ENCODE measurements at regions not wholly inside any gene's neighbourhood (a gene's known extent, or its start where the extent isn't known, plus 50 kb on each side); places are given as distances from the start of the nearest gene placed in this dataset.

DNA sequence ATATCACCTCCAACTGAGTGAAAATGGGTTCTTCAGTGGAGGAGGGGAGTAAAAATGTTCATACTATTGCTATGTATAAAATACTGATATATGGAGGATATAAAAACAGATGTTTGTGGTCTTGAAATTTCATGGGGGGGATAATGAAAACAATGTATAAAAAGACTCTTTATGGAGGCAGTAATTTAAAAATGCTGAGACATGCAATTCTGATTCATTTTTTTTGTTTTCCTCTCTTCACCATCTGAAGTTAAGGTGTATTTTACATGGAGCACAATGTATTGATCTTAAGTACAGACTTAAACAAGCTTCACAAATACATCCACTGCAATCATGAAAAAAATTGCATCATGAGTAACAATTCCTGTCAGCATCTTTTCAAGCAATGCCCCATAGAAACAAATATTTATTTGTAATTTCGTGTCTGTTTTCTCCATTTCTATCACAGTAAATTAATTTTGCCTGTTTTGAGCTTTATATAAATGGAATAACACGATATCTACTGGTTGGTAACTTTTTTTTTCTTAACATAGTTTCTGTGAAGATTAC is 393.2 kb upstream of the ZNF804A start:
- no peak overlapping the region for H2AFZ ChIP-seq
- H3K4me1 Mint-ChIP-seq, result no peaks in the 10 kb centered on the region
- H3K27me3 ChIP-seq (ENCODE audit: insufficient read depth), result no peaks in the 10 kb centered on the region
- H3K27ac ChIP-seq (ENCODE audit: low read depth), result no peak overlapping the region
- no peaks in the 10 kb centered on the region for H3K36me3 ChIP-seq (ENCODE audit: insufficient read depth)
- H4K20me1 ChIP-seq (replicated peaks; ENCODE audit: insufficient read depth), result no peaks in the 10 kb centered on the region
- H3K4me2 ChIP-seq, result no peak overlapping the region
- no peak overlapping the region for H3K4me3 ChIP-seq
- H3K27ac Mint-ChIP-seq, result 0 out of 2 replicates have a peak overlapping the region, but pooled peaks have one; percentile 49
- H3K9me2 ChIP-seq (ENCODE audit: insufficient read depth), result no peaks in the 10 kb centered on the region
- no peak for ATAC-seq
- no peak overlapping the region for H3K4me3 Mint-ChIP-seq
- no peaks in the 10 kb centered on the region for H3K79me2 ChIP-seq (replicated peaks; ENCODE audit: insufficient read depth)
- H3F3A ChIP-seq (replicated peaks; ENCODE audit: low read depth), result no peaks in the 10 kb centered on the region
- no peak for DNase-seq (ENCODE audit: low spot score)
- H3K36me3 Mint-ChIP-seq (ENCODE audit: low read depth), result no peaks in the 10 kb centered on the region
- TF ChIP-seq ZNF331 (CRISPR knock-in tag; IDR thresholded peaks at IDR 0.05; ENCODE audit: low read depth), result no peak
- TF ChIP-seq, protein P1, sequence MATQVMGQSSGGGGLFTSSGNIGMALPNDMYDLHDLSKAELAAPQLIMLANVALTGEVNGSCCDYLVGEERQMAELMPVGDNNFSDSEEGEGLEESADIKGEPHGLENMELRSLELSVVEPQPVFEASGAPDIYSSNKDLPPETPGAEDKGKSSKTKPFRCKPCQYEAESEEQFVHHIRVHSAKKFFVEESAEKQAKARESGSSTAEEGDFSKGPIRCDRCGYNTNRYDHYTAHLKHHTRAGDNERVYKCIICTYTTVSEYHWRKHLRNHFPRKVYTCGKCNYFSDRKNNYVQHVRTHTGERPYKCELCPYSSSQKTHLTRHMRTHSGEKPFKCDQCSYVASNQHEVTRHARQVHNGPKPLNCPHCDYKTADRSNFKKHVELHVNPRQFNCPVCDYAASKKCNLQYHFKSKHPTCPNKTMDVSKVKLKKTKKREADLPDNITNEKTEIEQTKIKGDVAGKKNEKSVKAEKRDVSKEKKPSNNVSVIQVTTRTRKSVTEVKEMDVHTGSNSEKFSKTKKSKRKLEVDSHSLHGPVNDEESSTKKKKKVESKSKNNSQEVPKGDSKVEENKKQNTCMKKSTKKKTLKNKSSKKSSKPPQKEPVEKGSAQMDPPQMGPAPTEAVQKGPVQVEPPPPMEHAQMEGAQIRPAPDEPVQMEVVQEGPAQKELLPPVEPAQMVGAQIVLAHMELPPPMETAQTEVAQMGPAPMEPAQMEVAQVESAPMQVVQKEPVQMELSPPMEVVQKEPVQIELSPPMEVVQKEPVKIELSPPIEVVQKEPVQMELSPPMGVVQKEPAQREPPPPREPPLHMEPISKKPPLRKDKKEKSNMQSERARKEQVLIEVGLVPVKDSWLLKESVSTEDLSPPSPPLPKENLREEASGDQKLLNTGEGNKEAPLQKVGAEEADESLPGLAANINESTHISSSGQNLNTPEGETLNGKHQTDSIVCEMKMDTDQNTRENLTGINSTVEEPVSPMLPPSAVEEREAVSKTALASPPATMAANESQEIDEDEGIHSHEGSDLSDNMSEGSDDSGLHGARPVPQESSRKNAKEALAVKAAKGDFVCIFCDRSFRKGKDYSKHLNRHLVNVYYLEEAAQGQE (IDR thresholded peaks at IDR 0.05; ENCODE audit: unreplicated experiment), result no peak
- TF ChIP-seq NANOG (IDR thresholded peaks at IDR 0.05; ENCODE audit: borderline replicate concordance), result no peak
- TF ChIP-seq CREB1 (CRISPR knock-in tag; IDR thresholded peaks at IDR 0.05; ENCODE audit: low read depth), result no peak
- TF ChIP-seq, protein P2, sequence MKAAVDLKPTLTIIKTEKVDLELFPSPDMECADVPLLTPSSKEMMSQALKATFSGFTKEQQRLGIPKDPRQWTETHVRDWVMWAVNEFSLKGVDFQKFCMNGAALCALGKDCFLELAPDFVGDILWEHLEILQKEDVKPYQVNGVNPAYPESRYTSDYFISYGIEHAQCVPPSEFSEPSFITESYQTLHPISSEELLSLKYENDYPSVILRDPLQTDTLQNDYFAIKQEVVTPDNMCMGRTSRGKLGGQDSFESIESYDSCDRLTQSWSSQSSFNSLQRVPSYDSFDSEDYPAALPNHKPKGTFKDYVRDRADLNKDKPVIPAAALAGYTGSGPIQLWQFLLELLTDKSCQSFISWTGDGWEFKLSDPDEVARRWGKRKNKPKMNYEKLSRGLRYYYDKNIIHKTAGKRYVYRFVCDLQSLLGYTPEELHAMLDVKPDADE (IDR thresholded peaks at IDR 0.05), result no peak
- TF ChIP-seq STAT1 (IDR thresholded peaks at IDR 0.05; ENCODE audit: unreplicated experiment), result no peak
- TF ChIP-seq, protein P3, sequence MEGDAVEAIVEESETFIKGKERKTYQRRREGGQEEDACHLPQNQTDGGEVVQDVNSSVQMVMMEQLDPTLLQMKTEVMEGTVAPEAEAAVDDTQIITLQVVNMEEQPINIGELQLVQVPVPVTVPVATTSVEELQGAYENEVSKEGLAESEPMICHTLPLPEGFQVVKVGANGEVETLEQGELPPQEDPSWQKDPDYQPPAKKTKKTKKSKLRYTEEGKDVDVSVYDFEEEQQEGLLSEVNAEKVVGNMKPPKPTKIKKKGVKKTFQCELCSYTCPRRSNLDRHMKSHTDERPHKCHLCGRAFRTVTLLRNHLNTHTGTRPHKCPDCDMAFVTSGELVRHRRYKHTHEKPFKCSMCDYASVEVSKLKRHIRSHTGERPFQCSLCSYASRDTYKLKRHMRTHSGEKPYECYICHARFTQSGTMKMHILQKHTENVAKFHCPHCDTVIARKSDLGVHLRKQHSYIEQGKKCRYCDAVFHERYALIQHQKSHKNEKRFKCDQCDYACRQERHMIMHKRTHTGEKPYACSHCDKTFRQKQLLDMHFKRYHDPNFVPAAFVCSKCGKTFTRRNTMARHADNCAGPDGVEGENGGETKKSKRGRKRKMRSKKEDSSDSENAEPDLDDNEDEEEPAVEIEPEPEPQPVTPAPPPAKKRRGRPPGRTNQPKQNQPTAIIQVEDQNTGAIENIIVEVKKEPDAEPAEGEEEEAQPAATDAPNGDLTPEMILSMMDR (conservative IDR thresholded peaks at IDR 0.05; ENCODE audit: low read depth in 2 of 2), result no peak
- TF ChIP-seq POLR2AphosphoS5 (IDR thresholded peaks at IDR 0.05; ENCODE audit: low read depth), result no peak
- no peak for TF ChIP-seq JUNB (IDR thresholded peaks at IDR 0.05; ENCODE audit: unreplicated experiment)
- no peak for TF ChIP-seq EZH2phosphoT487 (IDR thresholded peaks at IDR 0.05; ENCODE audit: unreplicated experiment)
- TF ChIP-seq EZH2 (IDR thresholded peaks at IDR 0.05; ENCODE audit: low read depth, unreplicated experiment), result no peak
- TF ChIP-seq, protein P4, sequence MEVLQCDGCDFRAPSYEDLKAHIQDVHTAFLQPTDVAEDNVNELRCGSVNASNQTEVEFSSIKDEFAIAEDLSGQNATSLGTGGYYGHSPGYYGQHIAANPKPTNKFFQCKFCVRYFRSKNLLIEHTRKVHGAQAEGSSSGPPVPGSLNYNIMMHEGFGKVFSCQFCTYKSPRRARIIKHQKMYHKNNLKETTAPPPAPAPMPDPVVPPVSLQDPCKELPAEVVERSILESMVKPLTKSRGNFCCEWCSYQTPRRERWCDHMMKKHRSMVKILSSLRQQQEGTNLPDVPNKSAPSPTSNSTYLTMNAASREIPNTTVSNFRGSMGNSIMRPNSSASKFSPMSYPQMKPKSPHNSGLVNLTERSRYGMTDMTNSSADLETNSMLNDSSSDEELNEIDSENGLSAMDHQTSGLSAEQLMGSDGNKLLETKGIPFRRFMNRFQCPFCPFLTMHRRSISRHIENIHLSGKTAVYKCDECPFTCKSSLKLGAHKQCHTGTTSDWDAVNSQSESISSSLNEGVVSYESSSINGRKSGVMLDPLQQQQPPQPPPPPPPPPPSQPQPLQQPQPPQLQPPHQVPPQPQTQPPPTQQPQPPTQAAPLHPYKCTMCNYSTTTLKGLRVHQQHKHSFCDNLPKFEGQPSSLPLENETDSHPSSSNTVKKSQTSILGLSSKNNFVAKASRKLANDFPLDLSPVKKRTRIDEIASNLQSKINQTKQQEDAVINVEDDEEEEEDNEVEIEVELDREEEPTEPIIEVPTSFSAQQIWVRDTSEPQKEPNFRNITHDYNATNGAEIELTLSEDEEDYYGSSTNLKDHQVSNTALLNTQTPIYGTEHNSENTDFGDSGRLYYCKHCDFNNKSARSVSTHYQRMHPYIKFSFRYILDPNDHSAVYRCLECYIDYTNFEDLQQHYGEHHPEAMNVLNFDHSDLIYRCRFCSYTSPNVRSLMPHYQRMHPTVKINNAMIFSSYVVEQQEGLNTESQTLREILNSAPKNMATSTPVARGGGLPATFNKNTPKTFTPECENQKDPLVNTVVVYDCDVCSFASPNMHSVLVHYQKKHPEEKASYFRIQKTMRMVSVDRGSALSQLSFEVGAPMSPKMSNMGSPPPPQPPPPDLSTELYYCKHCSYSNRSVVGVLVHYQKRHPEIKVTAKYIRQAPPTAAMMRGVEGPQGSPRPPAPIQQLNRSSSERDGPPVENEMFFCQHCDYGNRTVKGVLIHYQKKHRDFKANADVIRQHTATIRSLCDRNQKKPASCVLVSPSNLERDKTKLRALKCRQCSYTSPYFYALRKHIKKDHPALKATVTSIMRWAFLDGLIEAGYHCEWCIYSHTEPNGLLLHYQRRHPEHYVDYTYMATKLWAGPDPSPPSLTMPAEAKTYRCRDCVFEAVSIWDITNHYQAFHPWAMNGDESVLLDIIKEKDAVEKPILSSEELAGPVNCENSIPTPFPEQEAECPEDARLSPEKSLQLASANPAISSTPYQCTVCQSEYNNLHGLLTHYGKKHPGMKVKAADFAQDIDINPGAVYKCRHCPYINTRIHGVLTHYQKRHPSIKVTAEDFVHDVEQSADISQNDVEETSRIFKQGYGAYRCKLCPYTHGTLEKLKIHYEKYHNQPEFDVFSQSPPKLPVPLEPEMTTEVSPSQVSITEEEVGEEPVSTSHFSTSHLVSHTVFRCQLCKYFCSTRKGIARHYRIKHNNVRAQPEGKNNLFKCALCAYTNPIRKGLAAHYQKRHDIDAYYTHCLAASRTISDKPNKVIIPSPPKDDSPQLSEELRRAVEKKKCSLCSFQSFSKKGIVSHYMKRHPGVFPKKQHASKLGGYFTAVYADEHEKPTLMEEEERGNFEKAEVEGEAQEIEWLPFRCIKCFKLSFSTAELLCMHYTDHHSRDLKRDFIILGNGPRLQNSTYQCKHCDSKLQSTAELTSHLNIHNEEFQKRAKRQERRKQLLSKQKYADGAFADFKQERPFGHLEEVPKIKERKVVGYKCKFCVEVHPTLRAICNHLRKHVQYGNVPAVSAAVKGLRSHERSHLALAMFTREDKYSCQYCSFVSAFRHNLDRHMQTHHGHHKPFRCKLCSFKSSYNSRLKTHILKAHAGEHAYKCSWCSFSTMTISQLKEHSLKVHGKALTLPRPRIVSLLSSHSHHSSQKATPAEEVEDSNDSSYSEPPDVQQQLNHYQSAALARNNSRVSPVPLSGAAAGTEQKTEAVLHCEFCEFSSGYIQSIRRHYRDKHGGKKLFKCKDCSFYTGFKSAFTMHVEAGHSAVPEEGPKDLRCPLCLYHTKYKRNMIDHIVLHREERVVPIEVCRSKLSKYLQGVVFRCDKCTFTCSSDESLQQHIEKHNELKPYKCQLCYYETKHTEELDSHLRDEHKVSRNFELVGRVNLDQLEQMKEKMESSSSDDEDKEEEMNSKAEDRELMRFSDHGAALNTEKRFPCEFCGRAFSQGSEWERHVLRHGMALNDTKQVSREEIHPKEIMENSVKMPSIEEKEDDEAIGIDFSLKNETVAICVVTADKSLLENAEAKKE (CRISPR knock-in tag; IDR thresholded peaks at IDR 0.05), result no peak
- no peaks in the 10 kb centered on the region for H3K9me3 Mint-ChIP-seq
- H3K4me1 ChIP-seq (ENCODE audit: insufficient read depth), result no peaks in the 10 kb centered on the region
- no peaks in the 10 kb centered on the region for H3K27me3 Mint-ChIP-seq (ENCODE audit: insufficient read depth, low read depth, poor library complexity)

Data from GM23338 (cell line).